GM12891 (cell line): ENCODE measurements at regions not wholly inside any gene's neighbourhood (a gene's known extent, or its start where the extent isn't known, plus 50 kb on each side); places are given as distances from the start of the nearest gene placed in this dataset.

Experiments used
- POLR2A ChIP-seq: IDR thresholded peaks from 2 replicates; pipeline ENCODE4 v1.6.1; 2011; ENCODE audit warnings: low read depth, low read length, control low read depth
- POLR2AphosphoS5 ChIP-seq: IDR thresholded peaks from 2 replicates; pipeline ENCODE4 v1.6.1; 2011; ENCODE audit warnings: low read depth, low read length, control low read depth
- SPI1 ChIP-seq: IDR thresholded peaks from 2 replicates; pipeline ENCODE4 v1.6.1; 2011; ENCODE audit warnings: low read depth, low read length, control low read depth
- TAF1 ChIP-seq: IDR thresholded peaks from 2 replicates; pipeline ENCODE4 v1.6.1; 2011; ENCODE audit warnings: low read depth, low read length, control low read depth

DNA sequence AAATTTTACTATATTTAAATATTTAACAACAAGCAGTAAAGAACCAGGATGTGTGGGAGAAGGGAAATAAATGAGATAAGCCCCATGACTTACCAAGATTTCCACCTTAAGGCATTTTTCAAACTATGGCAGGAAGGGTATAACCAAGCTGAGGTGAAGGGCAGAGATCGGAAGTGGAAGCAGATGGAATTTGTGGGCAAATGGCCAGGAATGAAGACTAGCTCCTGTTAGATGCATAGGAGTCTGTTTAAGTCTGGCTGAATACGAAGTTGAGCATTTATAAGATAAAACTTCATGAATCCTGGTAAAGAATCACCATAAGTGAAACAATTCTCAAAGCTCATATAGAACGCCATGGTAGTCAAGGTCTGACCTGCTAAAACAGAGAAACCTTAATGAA, 163.5 kb downstream of the DIO2 start:
- TF ChIP-seq POLR2A (no peak), TAF1 (no peak), POLR2AphosphoS5 (no peak), SPI1 (no peak)
